ENCODE measurements at regions not wholly inside any gene's neighbourhood (a gene's known extent, or its start where the extent isn't known, plus 50 kb on each side); places are given as distances from the start of the nearest gene placed in this dataset.

DNA sequence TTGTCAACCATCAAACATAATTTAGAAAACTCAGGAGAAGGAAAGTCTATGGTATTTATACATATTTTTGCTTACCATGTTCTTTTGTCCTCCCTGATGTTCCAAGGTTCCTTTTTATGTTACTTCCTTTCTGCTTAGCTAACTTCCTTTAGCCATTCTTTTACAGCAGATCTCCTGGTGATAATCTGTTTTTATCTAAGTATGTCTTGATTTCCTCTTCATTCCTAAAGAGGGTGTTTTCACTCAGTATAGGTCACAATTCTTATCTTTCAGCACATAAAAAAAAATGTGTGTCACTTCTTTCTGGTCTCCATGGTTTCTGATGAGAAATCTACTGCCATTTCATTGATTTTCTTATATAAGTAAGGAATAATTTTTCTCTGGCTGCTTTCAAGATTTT, 384.4 kb upstream of the PDE4D start (continued):
- TF ChIP-seq, protein P1, sequence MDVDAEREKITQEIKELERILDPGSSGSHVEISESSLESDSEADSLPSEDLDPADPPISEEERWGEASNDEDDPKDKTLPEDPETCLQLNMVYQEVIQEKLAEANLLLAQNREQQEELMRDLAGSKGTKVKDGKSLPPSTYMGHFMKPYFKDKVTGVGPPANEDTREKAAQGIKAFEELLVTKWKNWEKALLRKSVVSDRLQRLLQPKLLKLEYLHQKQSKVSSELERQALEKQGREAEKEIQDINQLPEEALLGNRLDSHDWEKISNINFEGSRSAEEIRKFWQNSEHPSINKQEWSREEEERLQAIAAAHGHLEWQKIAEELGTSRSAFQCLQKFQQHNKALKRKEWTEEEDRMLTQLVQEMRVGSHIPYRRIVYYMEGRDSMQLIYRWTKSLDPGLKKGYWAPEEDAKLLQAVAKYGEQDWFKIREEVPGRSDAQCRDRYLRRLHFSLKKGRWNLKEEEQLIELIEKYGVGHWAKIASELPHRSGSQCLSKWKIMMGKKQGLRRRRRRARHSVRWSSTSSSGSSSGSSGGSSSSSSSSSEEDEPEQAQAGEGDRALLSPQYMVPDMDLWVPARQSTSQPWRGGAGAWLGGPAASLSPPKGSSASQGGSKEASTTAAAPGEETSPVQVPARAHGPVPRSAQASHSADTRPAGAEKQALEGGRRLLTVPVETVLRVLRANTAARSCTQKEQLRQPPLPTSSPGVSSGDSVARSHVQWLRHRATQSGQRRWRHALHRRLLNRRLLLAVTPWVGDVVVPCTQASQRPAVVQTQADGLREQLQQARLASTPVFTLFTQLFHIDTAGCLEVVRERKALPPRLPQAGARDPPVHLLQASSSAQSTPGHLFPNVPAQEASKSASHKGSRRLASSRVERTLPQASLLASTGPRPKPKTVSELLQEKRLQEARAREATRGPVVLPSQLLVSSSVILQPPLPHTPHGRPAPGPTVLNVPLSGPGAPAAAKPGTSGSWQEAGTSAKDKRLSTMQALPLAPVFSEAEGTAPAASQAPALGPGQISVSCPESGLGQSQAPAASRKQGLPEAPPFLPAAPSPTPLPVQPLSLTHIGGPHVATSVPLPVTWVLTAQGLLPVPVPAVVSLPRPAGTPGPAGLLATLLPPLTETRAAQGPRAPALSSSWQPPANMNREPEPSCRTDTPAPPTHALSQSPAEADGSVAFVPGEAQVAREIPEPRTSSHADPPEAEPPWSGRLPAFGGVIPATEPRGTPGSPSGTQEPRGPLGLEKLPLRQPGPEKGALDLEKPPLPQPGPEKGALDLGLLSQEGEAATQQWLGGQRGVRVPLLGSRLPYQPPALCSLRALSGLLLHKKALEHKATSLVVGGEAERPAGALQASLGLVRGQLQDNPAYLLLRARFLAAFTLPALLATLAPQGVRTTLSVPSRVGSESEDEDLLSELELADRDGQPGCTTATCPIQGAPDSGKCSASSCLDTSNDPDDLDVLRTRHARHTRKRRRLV (CRISPR knock-in tag; IDR thresholded peaks at IDR 0.05), result no peak
- TF ChIP-seq ATF1 (CRISPR knock-in tag; IDR thresholded peaks at IDR 0.05) (no peak), GATAD2A (CRISPR knock-in tag; IDR thresholded peaks at IDR 0.05) (no peak), ZNF629 (CRISPR knock-in tag; conservative IDR thresholded peaks at IDR 0.05) (no peak), ETV5 (CRISPR knock-in tag; IDR thresholded peaks at IDR 0.05; ENCODE audit: borderline replicate concordance) (no peak), FOXJ3 (CRISPR knock-in tag; IDR thresholded peaks at IDR 0.05; ENCODE audit: borderline replicate concordance) (no peak)

DNA sequence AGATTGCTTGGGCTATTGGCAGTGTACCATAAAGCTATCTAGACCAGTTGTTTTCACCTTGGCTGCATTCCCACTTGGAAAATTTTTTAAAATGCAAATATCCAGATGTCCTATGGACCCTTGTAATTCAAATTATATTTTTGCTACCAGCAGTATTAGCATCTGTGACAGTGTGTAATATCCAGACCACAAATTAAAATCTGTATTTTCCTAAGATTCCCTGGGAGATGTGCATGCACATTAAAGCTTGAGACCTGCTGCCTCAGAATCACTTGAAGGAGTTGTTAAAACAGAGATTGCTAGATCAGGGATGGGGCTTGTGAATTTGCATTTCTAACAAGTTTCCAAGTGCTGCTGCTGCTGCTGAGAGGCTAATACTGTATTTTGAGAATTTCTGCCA, 381.2 kb upstream of the PDE4D start:
- TF ChIP-seq, protein P2, sequence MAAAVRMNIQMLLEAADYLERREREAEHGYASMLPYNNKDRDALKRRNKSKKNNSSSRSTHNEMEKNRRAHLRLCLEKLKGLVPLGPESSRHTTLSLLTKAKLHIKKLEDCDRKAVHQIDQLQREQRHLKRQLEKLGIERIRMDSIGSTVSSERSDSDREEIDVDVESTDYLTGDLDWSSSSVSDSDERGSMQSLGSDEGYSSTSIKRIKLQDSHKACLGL (CRISPR knock-in tag; IDR thresholded peaks at IDR 0.05), result no peak
- TF ChIP-seq SETDB1 (CRISPR knock-in tag; IDR thresholded peaks at IDR 0.05; ENCODE audit: borderline replicate concordance) (no peak), DPF2 (CRISPR knock-in tag; IDR thresholded peaks at IDR 0.05; ENCODE audit: borderline replicate concordance, low read depth) (no peak), HNRNPH1 (optimal IDR thresholded peaks at IDR 0.05; ENCODE audit: low read depth, low read length) (no peak)
- TF ChIP-seq, protein P3, sequence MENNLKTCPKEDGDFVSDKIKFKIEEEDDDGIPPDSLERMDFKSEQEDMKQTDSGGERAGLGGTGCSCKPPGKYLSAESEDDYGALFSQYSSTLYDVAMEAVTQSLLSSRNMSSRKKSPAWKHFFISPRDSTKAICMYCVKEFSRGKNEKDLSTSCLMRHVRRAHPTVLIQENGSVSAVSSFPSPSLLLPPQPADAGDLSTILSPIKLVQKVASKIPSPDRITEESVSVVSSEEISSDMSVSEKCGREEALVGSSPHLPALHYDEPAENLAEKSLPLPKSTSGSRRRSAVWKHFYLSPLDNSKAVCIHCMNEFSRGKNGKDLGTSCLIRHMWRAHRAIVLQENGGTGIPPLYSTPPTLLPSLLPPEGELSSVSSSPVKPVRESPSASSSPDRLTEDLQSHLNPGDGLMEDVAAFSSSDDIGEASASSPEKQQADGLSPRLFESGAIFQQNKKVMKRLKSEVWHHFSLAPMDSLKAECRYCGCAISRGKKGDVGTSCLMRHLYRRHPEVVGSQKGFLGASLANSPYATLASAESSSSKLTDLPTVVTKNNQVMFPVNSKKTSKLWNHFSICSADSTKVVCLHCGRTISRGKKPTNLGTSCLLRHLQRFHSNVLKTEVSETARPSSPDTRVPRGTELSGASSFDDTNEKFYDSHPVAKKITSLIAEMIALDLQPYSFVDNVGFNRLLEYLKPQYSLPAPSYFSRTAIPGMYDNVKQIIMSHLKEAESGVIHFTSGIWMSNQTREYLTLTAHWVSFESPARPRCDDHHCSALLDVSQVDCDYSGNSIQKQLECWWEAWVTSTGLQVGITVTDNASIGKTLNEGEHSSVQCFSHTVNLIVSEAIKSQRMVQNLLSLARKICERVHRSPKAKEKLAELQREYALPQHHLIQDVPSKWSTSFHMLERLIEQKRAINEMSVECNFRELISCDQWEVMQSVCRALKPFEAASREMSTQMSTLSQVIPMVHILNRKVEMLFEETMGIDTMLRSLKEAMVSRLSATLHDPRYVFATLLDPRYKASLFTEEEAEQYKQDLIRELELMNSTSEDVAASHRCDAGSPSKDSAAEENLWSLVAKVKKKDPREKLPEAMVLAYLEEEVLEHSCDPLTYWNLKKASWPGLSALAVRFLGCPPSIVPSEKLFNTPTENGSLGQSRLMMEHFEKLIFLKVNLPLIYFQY (CRISPR knock-in tag; IDR thresholded peaks at IDR 0.05; ENCODE audit: borderline replicate concordance), result no peak
- TF ChIP-seq, protein P4, sequence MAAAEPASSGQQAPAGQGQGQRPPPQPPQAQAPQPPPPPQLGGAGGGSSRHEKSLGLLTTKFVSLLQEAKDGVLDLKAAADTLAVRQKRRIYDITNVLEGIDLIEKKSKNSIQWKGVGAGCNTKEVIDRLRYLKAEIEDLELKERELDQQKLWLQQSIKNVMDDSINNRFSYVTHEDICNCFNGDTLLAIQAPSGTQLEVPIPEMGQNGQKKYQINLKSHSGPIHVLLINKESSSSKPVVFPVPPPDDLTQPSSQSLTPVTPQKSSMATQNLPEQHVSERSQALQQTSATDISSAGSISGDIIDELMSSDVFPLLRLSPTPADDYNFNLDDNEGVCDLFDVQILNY (CRISPR knock-in tag; conservative IDR thresholded peaks at IDR 0.05), result no peak
- intact Hi-C loops (cut with micrococcal nuclease; ENCODE audit: unreplicated experiment), result loop anchor here (5.0 kb wide), 1 partner anchor 67 kb away; no protein-coding TSS in a partner anchor

More for the DNA sequence above, 381.2 kb upstream of the PDE4D start:
- Histone ChIP-seq H3K4me1 (ENCODE audit: insufficient read depth, low read length) (peaks cover 20% of the 10 kb centered on the region), H3K4me3 (replicated peaks in 1 of 3; ENCODE audit: insufficient read depth in 1 of 3, low read depth in 2 of 3, low read length in 3 of 3) (no peak overlapping the region), H3K27me3 (ENCODE audit: control insufficient read depth in 1 of 2, insufficient read depth in 2 of 2, low read length in 2 of 2) (no peaks in the 10 kb centered on the region), H3K4me2 (ENCODE audit: low read depth, low read length) (no peak overlapping the region), H3K9me3 (ENCODE audit: low read length) (no peaks in the 10 kb centered on the region), H3K79me2 (ENCODE audit: insufficient read depth, low read length) (no peaks in the 10 kb centered on the region), H3K9ac (ENCODE audit: insufficient read depth, low read depth, low read length) (no peak overlapping the region), H3K27ac (ENCODE audit: extremely low read length, insufficient read depth, low read length) (no peak overlapping the region), H4K20me1 (ENCODE audit: insufficient read depth, low read length) (no peaks in the 10 kb centered on the region), H3K36me3 (replicated peaks in 1 of 2; ENCODE audit: control insufficient read depth in 1 of 2, insufficient read depth in 2 of 2, low read length in 2 of 2) (no peaks in the 10 kb centered on the region; a peak in 1 of 5 replicates), H2AFZ (ENCODE audit: low read length) (no peak overlapping the region)
- BruUV-seq (replicated peaks), result no TSS peak
- in situ Hi-C loops (cut with HindIII; ENCODE audit: extremely low pct_ligation_motif_present, low pct_unique_long_range_greater_than_20kb), result loop anchor here (25.0 kb wide), 1 partner anchor 887 kb away; no protein-coding TSS in a partner anchor
- FAIRE-seq (no peak), DNase-seq (ENCODE audit: low spot score) (no peak), ATAC-seq (no peak)
- ChIA-PET CTCF (ENCODE audit: low intra/inter-chr PET ratio, low total read pairs) (no interaction called here), POLR2A (no interaction called here)
